ENCODE measurements at regions not wholly inside any gene's neighbourhood (a gene's known extent, or its start where the extent isn't known, plus 50 kb on each side); places are given as distances from the start of the nearest gene placed in this dataset.

- Histone ChIP-seq H3K4me3 (no peak overlapping the region), H3K36me3 (peaks cover 0 to 61% (median 10%) of the 10 kb centered on the region in 9 donors), H3K27ac (no peak overlapping the region), H3K4me1 (peaks cover 0 to 15% (median 0%) of the 10 kb centered on the region in 12 donors), H3K27me3 (peaks cover 0 to 47% (median 0%) of the 10 kb centered on the region in 9 donors), H3K9me3 (no peaks in the 10 kb centered on the region)
- DNase-seq (no peak), ATAC-seq (no peak)
- TF ChIP-seq POLR2A (IDR thresholded peaks at IDR 0.05) (no peak), CTCF (IDR thresholded peaks at IDR 0.05) (no peak)
- intact Hi-C loops (cut with DNase I), result loop anchor here in 2 of 10 donors (10.0 kb wide), 3 partner anchors 696 to 1194 kb away; no protein-coding TSS in a partner anchor
- 82 to 91% (median 87%) methylated on average over 11 of the region's 11 CpGs for WGBS, 4 donors
Observed at GRCh38 chr5:124641154-124641792, 105.2 kb downstream of the ZNF608 start.

GRCh38 chr5:124639095-124639665 is 107.3 kb downstream of the ZNF608 start:
- intact Hi-C loops (cut with DNase I), result no loop called here
- peaks cover 0 to 37% (median 0%) of the 10 kb centered on the region in 9 donors for H3K27me3 ChIP-seq
- 77 to 90% (median 80%) methylated on average over 4 of the region's 4 CpGs for WGBS, 4 donors

GRCh38 chr5:124637011-124637410 is 109.4 kb downstream of the ZNF608 start:
- 94 to 98% (median 97%) methylated on average over 3 of the region's 3 CpGs for WGBS, 4 donors
- DNase-seq (no peak), ATAC-seq (no peak)
- intact Hi-C loops (cut with DNase I), result no loop called here
- H3K27me3 ChIP-seq, result peaks cover 0 to 16% (median 0%) of the 10 kb centered on the region in 9 donors
- no peaks in the 10 kb centered on the region for H3K9me3 ChIP-seq
- H3K36me3 ChIP-seq, result peaks cover 0 to 39% (median 6%) of the 10 kb centered on the region in 9 donors
- peaks cover 0 to 29% (median 0%) of the 10 kb centered on the region in 12 donors for H3K4me1 ChIP-seq
- no peak overlapping the region for H3K4me3 ChIP-seq
- H3K27ac ChIP-seq, result no peak overlapping the region
- TF ChIP-seq POLR2A (IDR thresholded peaks at IDR 0.05), result no peak
- no peak for TF ChIP-seq CTCF (IDR thresholded peaks at IDR 0.05)

More at GRCh38 chr5:124639095-124639665, 107.3 kb downstream of the ZNF608 start:
- H3K4me3 ChIP-seq, result no peak overlapping the region
- H3K9me3 ChIP-seq, result no peaks in the 10 kb centered on the region
- ATAC-seq (no peak), DNase-seq (no peak)
- peaks cover 0 to 60% (median 10%) of the 10 kb centered on the region in 9 donors for H3K36me3 ChIP-seq
- no peak overlapping the region for H3K27ac ChIP-seq
- H3K4me1 ChIP-seq, result peaks cover 0 to 27% (median 0%) of the 10 kb centered on the region in 12 donors
- TF ChIP-seq POLR2A (IDR thresholded peaks at IDR 0.05), result no peak
- TF ChIP-seq CTCF (IDR thresholded peaks at IDR 0.05), result no peak

GRCh38 chr5:124634741-124635323 is 111.6 kb downstream of the ZNF608 start:
- Histone ChIP-seq H3K27ac (no peak overlapping the region), H3K27me3 (peaks cover 0 to 3% (median 0%) of the 10 kb centered on the region in 9 donors), H3K9me3 (no peaks in the 10 kb centered on the region), H3K4me1 (peaks cover 0 to 26% (median 0%) of the 10 kb centered on the region in 12 donors), H3K4me3 (no peak overlapping the region), H3K36me3 (peaks cover 0 to 26% (median 0%) of the 10 kb centered on the region in 9 donors)
- 65 to 76% (median 70%) methylated on average over 3 of the region's 3 CpGs for whole genome bisulfite sequencing, 4 donors
- intact Hi-C loops (cut with DNase I), result no loop called here
- ATAC-seq (no peak), DNase-seq (no peak)
- TF ChIP-seq POLR2A (IDR thresholded peaks at IDR 0.05), result no peak
- no peak for TF ChIP-seq CTCF (IDR thresholded peaks at IDR 0.05)
